ENCODE measurements at regions not wholly inside any gene's neighbourhood (a gene's known extent, or its start where the extent isn't known, plus 50 kb on each side); places are given as distances from the start of the nearest gene placed in this dataset.
"Not testable (repeated sequence)": the region's sequence is repeated elsewhere in the genome, so short reads cannot be mapped to it uniquely, and the experiment has no call there.

- not testable (repeated sequence) for DNase-seq
Observed at GRCh38 chr7:142636107-142636506, 113.2 kb upstream of the PRSS1 start.

DNA sequence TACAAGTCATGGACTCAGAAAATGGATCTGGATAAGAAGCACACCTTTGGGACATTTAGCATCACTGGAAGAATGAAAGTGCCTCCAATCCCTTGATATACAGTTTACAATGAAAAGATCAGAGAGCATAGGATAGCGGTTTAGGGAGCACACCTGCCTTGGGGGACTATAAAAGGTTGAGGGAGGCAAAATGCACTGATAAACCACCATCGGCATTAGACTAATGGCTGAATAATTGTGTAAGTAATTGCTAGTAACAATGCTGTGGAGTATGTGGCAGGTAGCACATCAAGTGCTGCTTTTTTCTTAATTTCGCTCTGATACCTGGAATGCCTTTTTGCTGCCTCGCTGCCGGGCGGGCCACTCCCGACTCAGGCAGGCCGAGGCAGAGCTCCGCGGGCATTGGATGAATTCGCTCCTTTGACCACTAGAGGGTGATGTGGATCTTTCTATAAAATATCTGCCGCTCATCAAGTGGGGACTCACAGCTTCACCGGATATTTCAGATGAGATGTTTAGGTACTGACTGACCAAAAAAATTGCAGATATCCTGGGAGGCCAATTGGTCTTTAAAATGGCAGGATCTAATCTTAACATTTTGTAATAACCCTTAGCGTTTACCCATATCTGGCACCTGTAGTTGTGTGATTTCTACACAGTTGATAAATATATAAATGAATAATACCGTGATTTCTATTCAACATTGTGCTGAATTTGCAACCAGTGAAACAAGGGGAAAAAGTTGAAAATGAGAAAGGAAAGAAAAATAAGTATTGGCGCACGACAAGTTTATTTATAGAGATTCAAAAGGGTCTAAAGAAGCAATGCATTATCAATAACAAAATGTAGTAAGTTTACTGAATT is 116.8 kb upstream of the PRSS1 start:
- peak; percentile 70 for DNase-seq

DNA sequence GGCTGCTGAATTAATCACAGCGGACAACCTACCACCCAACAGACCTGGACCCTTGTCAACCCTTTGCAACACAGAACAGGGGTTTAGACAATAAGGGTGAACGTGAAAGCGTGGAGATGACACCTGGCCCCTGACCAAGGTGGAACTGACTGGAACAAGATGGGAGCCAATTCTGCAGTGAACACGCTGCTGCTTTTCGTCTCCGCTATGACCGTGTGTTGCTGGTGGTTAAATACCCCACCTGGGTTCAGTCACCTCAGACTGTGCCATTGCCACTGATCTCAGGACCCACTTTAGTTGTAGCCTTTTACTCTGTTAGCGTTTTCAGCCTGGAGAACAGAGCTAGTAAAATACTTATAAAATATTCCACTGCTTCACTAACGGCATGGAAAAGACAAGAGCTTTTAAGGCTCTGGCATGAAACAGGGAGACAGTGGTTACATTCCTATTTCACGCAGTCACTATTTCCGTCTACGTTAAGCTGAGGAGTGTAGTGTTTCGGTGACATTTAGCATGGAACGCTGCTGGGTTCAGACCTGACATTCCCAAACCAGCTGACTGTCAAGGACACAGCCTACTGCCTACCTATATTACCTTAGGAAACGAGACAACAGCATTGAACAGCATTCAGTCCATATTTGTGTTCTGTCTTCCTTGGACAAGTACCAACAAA is 119.5 kb upstream of the PRSS1 start:
- no peak for DNase-seq

GRCh38 chr7:142628945-142629344 is 120.3 kb upstream of the PRSS1 start:
- no peak for DNase-seq

DNA sequence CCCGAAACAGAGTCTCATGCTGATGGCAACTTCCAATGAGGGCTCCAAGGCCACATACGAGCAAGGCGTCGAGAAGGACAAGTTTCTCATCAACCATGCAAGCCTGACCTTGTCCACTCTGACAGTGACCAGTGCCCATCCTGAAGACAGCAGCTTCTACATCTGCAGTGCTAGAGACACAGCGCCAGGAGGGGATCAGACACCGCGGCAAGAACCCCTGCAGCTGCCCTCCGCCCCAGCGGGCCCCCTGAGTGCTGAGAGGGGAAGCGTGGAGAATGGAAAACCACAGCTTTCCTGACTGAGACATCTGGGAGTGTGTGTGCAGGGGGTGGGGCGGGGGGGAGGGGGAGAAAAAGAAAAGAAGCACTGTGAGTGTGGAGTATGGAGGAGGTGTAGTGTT is 122.0 kb upstream of the PRSS1 start:
- not testable (repeated sequence) for DNase-seq

DNA sequence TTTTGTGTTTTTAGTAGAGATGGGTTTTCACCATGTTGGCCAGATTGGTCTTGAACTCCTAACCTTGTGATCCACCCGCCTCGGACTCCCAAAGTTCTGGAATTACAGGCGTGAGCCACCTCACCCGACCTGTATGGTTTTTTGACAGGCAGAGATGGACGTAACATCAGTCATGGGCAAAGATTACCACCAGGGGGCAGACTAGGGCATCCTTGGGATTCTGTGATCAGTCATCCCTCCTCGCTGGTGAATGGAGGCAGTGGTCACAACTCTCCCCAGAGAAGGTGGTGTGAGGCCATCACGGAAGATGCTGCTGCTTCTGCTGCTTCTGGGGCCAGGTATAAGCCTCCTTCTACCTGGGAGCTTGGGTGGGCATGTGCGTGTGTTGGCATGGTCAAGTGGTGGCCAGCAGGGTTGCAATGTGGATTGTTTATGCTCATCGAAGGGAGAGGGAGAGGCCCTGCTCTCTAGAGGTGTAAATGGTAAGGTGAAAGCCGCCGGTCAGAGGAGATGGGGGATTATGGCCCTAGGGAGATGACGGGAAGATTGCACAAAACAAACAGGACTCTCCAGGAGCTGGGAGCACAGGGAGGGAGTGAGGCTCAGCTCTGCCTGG is 122.7 kb upstream of the PRSS1 start:
- DNase-seq = peak; percentile 68

DNA sequence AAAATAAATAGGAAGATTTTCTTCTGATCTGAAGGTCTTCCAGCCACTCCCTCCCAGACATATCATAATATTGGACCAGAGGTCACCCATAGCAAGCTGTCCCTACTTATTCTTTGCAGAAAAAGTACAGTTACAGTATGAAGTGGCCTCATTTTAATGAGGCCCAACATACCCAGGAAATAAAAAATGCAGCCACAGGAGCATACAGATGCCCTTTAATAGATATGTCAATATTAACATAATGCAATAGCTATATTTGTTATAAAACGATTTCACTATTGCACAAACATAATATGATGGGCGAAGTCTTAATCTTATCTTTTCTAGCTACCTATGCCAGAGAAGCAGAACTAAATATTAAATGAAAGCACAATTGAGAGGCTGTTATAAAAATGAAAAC is 124.1 kb upstream of the PRSS1 start:
- not testable (repeated sequence) for DNase-seq

DNA sequence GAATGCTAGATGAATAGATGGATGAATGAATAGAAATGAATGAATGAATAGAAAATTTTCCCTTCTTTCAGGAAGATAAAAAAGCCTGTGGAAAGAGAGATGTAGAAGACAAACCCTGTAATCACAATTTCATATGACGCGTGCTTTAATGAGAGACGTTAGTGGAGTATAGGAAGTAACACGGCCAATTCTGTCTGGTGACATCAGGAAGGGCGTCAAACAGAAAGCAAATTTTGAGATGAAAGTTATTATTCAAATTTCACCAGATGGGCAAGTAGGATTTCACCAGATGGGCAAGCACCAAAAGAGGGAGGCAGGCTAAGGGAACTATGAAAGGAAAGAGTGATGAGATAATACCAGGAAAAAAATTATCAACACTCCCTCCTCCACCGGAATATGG is 128.9 kb upstream of the PRSS1 start:
- DNase-seq = no peak

GRCh38 chr7:142618655-142619351 is 130.5 kb upstream of the PRSS1 start:
- DNase-seq = no peak

- no peak for DNase-seq
Observed at GRCh38 chr7:142616842-142617241, 132.4 kb upstream of the PRSS1 start.

DNA sequence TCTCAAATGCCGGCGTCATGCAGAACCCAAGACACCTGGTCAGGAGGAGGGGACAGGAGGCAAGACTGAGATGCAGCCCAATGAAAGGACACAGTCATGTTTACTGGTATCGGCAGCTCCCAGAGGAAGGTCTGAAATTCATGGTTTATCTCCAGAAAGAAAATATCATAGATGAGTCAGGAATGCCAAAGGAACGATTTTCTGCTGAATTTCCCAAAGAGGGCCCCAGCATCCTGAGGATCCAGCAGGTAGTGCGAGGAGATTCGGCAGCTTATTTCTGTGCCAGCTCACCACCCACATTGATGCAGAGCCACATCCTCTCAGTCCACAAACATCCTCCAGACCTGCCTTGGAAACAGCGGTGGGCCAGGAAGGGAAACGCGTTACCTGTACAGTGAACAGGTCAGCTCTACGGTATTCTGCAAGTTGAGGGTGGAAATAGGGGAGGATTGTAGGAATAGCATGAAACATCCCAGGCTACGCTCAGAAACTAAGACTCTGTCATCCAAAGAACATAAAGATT is 133.1 kb upstream of the PRSS1 start:
- DNase-seq = no peak

DNA sequence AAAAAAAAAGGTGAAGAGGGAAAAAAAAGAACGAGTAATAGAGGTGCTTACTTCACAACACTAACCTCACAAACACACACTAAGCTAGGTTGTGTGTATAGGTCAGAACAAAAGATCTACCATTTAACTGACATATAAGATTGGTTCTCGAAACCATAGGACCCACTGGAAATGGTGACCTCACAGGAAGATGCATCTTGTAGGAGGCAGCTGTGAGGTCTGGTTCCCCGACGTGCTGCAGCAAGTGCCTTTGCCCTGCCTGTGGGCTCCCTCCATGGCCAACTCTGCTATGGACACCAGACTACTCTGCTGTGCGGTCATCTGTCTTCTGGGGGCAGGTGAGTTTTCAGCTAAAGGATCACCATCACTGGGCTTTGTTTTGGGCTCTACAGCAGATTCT is 133.8 kb upstream of the PRSS1 start:
- no peak for DNase-seq

DNA sequence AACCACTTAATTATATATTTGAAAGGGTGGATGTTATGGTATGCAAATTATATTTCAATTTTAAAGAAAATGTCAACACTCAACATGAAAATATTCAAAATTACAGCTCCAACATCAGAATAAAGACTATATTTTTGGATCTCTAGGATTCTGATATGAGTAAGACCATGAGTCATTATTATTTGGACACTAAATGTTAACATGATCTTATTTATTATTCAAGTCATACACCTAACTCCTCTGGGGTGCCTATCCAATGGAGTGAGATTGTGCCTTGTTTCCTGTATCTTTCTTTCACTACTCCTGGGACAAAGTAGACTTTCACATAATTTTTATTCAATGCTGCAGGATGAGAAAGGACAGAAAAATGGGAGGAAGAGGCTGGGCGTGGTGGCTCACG is 135.2 kb upstream of the PRSS1 start:
- DNase-seq = no peak

GRCh38 chr7:142612237-142612881 is 136.9 kb upstream of the PRSS1 start:
- no peak for DNase-seq

- DNase-seq = no peak
Observed at GRCh38 chr7:142611566-142612236, 137.6 kb upstream of the PRSS1 start.

DNA sequence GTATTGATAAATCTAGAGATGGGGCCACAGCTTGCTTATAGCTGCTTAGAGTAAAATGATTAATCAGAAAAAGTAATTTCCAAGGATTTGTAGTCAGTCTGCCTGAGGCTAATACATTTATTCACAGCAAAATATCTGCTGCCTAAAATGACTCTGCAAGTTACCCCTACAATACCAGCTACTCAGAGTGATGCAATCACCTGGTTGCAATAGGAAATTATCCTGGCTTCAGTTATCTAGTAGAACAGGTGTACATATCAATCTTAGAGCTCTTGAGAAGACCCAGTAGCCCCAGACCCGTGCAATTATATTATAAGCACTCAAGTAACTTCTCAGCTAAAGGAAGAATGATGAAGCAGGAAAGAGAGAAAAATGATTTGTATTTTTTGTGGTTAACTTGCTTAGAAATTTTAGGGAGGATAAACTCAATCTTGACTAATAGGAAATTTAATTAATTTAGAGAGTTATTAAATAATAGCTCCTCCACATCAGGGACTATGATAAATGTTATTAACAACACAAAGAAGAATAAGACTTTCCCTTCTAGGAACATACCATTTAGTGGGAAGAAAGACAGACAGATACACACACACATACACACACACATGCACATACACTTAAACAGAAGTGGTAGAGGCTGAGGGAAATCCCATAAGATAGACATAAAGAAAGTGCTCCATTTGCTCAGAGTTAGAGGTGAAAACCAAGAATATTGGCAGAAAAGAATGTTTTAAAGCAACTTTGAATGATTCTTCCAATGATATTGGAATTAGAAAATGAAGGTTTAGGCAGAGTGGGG is 140.4 kb upstream of the PRSS1 start:
- no peak for DNase-seq

- DNase-seq = no peak
Observed at GRCh38 chr7:142607351-142607750, 141.9 kb upstream of the PRSS1 start.

GRCh38 chr7:142606081-142606480 is 143.2 kb upstream of the PRSS1 start:
- DNase-seq = no peak

DNA sequence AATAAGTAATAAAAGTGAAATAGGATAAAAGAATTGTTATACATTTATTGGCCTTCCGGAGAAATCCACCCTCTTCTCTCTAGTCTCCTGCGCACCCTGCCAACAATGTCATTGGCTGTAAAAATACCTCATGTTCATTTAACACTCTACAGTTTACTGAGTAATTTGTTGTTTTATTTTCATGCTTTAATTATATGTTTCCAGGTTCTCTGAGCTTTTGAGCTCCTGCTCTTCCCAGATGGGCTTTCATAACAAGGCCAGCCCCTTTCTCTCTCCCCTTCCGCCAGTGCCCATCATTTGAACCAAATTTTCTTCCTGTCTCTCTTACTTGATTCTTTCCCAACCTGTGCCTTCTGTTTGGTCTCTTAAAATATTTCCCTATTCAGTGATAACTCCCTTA is 144.6 kb upstream of the PRSS1 start:
- DNase-seq = no peak

- DNase-seq = peak; percentile 72
Observed at GRCh38 chr7:142603870-142604448, 145.3 kb upstream of the PRSS1 start.

- no peak for DNase-seq
Observed at GRCh38 chr7:142602756-142603155, 146.5 kb upstream of the PRSS1 start.

All from CD4-positive, alpha-beta T cell treated with Interleukin-4 for 4 hours (primary cell).